ENCODE measurements at regions not wholly inside any gene's neighbourhood (a gene's known extent, or its start where the extent isn't known, plus 50 kb on each side); places are given as distances from the start of the nearest gene placed in this dataset.

DNA sequence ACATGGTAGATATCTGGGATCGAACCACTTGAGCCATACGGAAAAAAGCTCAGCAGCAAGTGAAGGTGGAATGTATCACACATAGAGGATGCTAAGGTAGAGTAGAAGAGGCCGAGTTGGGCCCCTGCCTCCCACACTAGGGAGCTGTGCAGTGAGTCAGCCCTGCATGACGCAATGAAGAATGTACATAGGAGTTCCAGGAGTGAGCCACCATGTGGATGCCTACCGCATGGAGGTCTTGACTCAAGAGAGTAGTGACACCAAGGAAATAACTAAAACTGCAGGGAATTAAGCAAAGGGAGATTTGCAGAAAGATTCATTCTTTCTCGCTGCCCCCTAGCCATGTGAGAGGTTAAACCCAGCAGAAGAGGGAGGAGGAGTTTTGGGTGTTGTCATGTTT lies 389.6 kb upstream of the IGFBP7 start:
- Histone ChIP-seq H3K4me3 (ENCODE audit: low read length) (no peak overlapping the region), H4K5ac (ENCODE audit: low read length) (no peak overlapping the region), H3K27me3 (ENCODE audit: insufficient read depth, low read length, poor library complexity) (no peaks in the 10 kb centered on the region), H2BK120ac (ENCODE audit: low read depth, low read length) (no peak overlapping the region), H2BK15ac (replicated peaks; ENCODE audit: low read depth) (no peak overlapping the region), H2BK5ac (ENCODE audit: low read length) (no peak overlapping the region), H3K79me2 (ENCODE audit: control insufficient read depth, insufficient read depth, low read length) (no peaks in the 10 kb centered on the region), H3K27ac (ENCODE audit: low read depth, low read length) (no peak overlapping the region), H4K8ac (ENCODE audit: low read depth, low read length) (no peak overlapping the region), H3K56ac (ENCODE audit: low read length) (no peak overlapping the region), H3K79me1 (ENCODE audit: low read length) (no peaks in the 10 kb centered on the region), H3K4me2 (ENCODE audit: low read length) (no peak overlapping the region), H3K18ac (ENCODE audit: low read length) (no peak overlapping the region), H3K36me3 (ENCODE audit: control insufficient read depth, insufficient read depth, low read length) (no peaks in the 10 kb centered on the region), H3K4me1 (ENCODE audit: control insufficient read depth, low read depth, low read length) (no peaks in the 10 kb centered on the region), H2AK5ac (ENCODE audit: low read length) (no peak overlapping the region), H3K23ac (ENCODE audit: low read length) (no peak overlapping the region), H3K4ac (ENCODE audit: low read depth, low read length) (no peak overlapping the region), H3K9ac (ENCODE audit: low read length) (no peak overlapping the region)
- WGBS (ENCODE audit: extremely low coverage, insufficient coverage, low lambda C conversion rate): no CpG with 5 or more reads among the region's 6 CpGs
- no peak for DNase-seq

DNA sequence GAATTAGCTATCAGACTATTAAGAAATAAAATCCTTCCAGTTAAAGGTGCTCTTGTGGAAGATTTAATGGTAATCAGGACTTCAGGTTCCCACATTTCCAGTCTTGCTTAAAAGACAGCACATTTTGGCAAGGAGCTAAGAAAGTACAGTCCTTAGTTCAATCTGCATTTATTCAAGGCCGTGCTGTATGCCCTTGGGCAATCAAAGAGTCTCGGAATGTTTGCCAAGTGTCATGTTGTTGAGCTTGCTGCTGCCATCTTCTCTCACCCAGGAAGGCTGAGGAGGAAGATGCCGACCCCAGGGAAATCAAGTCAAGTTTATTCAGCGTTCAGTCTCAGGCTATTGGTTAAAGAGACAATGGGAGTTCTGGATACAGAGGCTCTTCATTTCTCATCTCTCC lies 388.1 kb upstream of the IGFBP7 start:
- Histone ChIP-seq H3K27ac (ENCODE audit: low read depth, low read length) (no peak overlapping the region), H3K27me3 (ENCODE audit: insufficient read depth, low read length, poor library complexity) (no peaks in the 10 kb centered on the region), H3K56ac (ENCODE audit: low read length) (no peak overlapping the region), H3K4me1 (ENCODE audit: control insufficient read depth, low read depth, low read length) (no peaks in the 10 kb centered on the region), H3K4me2 (ENCODE audit: low read length) (no peak overlapping the region), H2BK15ac (replicated peaks; ENCODE audit: low read depth) (no peak overlapping the region), H3K18ac (ENCODE audit: low read length) (no peak overlapping the region), H4K8ac (ENCODE audit: low read depth, low read length) (no peak overlapping the region), H3K23ac (ENCODE audit: low read length) (no peak overlapping the region), H4K5ac (ENCODE audit: low read length) (no peak overlapping the region), H3K79me2 (ENCODE audit: control insufficient read depth, insufficient read depth, low read length) (no peaks in the 10 kb centered on the region), H2BK120ac (ENCODE audit: low read depth, low read length) (no peak overlapping the region), H3K79me1 (ENCODE audit: low read length) (no peaks in the 10 kb centered on the region), H3K4me3 (ENCODE audit: low read length) (no peak overlapping the region), H3K9ac (ENCODE audit: low read length) (no peak overlapping the region), H2BK5ac (ENCODE audit: low read length) (no peak overlapping the region), H3K36me3 (ENCODE audit: control insufficient read depth, insufficient read depth, low read length) (no peaks in the 10 kb centered on the region), H3K4ac (ENCODE audit: low read depth, low read length) (no peak overlapping the region), H2AK5ac (ENCODE audit: low read length) (no peak overlapping the region)
- WGBS (ENCODE audit: extremely low coverage, insufficient coverage, low lambda C conversion rate): no CpG with 5 or more reads among the region's 4 CpGs
- DNase-seq: peak; percentile 16

DNA sequence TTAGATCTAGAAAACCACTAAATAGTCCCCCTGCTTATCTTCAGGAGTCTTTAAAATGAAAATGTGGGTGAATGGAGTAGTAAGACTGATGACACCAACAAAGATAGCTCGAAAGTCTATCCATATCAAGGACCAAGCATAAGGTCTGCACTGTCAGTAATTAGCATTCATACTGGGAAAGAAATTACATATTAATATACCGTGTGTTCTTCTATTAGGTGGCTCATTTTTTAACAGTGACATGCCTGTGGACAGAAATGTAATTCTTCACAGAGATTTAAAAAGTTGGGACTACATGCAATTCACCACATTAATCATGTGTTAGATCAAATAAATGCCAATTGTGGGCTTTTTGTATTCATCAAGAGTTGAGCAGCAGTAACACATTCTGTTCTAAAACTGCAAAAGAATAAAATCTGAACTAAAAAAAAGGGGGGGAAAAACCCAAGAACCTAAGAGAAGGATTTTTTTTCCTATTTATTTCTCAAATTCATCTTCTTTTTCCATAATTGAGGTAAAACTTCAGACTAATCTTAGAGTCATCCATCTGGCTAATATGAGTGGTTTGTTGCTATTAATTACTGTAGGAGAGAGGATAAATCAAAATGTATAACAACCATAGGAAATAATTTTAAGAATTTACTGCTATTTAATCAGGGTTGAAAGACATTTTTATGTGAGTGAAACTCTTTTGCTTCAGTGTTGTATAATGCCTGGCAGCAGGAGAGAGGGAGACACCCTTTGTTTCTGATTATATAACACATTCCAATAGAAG lies 386.7 kb upstream of the IGFBP7 start:
- DNase-seq: no peak
- H3K23ac ChIP-seq (ENCODE audit: low read length): no peak overlapping the region
- no peak overlapping the region for H2BK120ac ChIP-seq (ENCODE audit: low read depth, low read length)
- H3K4me3 ChIP-seq (ENCODE audit: low read length): no peak overlapping the region
- H2BK5ac ChIP-seq (ENCODE audit: low read length): no peak overlapping the region
- H3K4ac ChIP-seq (ENCODE audit: low read depth, low read length): no peak overlapping the region
- no peaks in the 10 kb centered on the region for H3K79me2 ChIP-seq (ENCODE audit: control insufficient read depth, insufficient read depth, low read length)
- no peaks in the 10 kb centered on the region for H3K36me3 ChIP-seq (ENCODE audit: control insufficient read depth, insufficient read depth, low read length)
- no peak overlapping the region for H3K9ac ChIP-seq (ENCODE audit: low read length)
- no peak overlapping the region for H4K8ac ChIP-seq (ENCODE audit: low read depth, low read length)
- no CpG with 5 or more reads among the region's 2 CpGs for WGBS (ENCODE audit: extremely low coverage, insufficient coverage, low lambda C conversion rate)
- no peak overlapping the region for H4K5ac ChIP-seq (ENCODE audit: low read length)
- H3K27ac ChIP-seq (ENCODE audit: low read depth, low read length): no peak overlapping the region
- no peak overlapping the region for H3K4me2 ChIP-seq (ENCODE audit: low read length)
- no peaks in the 10 kb centered on the region for H3K79me1 ChIP-seq (ENCODE audit: low read length)
- no peak overlapping the region for H3K18ac ChIP-seq (ENCODE audit: low read length)
- H3K56ac ChIP-seq (ENCODE audit: low read length): no peak overlapping the region
- no peak overlapping the region for H2BK15ac ChIP-seq (replicated peaks; ENCODE audit: low read depth)
- H2AK5ac ChIP-seq (ENCODE audit: low read length): no peak overlapping the region
- H3K27me3 ChIP-seq (ENCODE audit: insufficient read depth, low read length, poor library complexity): no peaks in the 10 kb centered on the region
- H3K4me1 ChIP-seq (ENCODE audit: control insufficient read depth, low read depth, low read length): no peaks in the 10 kb centered on the region

DNA sequence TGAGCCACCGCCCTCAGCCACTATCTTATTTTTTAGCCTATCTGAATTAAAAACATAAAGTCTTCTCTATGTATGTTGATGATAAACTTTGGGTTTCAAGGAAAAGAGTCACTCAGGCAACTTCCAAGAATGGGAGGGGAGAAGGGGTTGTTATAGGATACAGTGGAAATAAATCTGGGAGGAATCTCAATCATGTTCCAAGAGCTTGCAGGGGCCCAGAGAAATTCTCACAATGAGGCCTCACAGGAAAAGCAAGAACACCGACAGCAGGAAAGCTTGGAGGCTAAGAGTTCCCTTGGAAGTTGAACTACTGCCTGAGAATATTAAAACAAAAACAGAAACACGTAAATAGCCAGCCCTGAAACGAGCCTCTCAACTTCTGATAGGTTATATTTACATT lies 384.6 kb upstream of the IGFBP7 start:
- Histone ChIP-seq H3K4me3 (ENCODE audit: low read length) (no peak overlapping the region), H3K79me2 (ENCODE audit: control insufficient read depth, insufficient read depth, low read length) (no peaks in the 10 kb centered on the region), H3K9ac (ENCODE audit: low read length) (no peak overlapping the region), H3K18ac (ENCODE audit: low read length) (no peak overlapping the region), H4K8ac (ENCODE audit: low read depth, low read length) (no peak overlapping the region), H3K4me1 (ENCODE audit: control insufficient read depth, low read depth, low read length) (no peaks in the 10 kb centered on the region), H3K27me3 (ENCODE audit: insufficient read depth, low read length, poor library complexity) (no peaks in the 10 kb centered on the region), H2BK120ac (ENCODE audit: low read depth, low read length) (no peak overlapping the region), H3K4ac (ENCODE audit: low read depth, low read length) (no peak overlapping the region), H3K36me3 (ENCODE audit: control insufficient read depth, insufficient read depth, low read length) (no peaks in the 10 kb centered on the region), H3K56ac (ENCODE audit: low read length) (no peak overlapping the region), H2AK5ac (ENCODE audit: low read length) (no peak overlapping the region), H2BK5ac (ENCODE audit: low read length) (no peak overlapping the region), H3K4me2 (ENCODE audit: low read length) (no peak overlapping the region), H4K5ac (ENCODE audit: low read length) (no peak overlapping the region), H2BK15ac (replicated peaks; ENCODE audit: low read depth) (no peak overlapping the region), H3K27ac (ENCODE audit: low read depth, low read length) (no peak overlapping the region), H3K23ac (ENCODE audit: low read length) (no peak overlapping the region), H3K79me1 (ENCODE audit: low read length) (no peaks in the 10 kb centered on the region)
- no CpG with 5 or more reads among the region's 4 CpGs for WGBS (ENCODE audit: extremely low coverage, insufficient coverage, low lambda C conversion rate)
- no peak for DNase-seq

DNA sequence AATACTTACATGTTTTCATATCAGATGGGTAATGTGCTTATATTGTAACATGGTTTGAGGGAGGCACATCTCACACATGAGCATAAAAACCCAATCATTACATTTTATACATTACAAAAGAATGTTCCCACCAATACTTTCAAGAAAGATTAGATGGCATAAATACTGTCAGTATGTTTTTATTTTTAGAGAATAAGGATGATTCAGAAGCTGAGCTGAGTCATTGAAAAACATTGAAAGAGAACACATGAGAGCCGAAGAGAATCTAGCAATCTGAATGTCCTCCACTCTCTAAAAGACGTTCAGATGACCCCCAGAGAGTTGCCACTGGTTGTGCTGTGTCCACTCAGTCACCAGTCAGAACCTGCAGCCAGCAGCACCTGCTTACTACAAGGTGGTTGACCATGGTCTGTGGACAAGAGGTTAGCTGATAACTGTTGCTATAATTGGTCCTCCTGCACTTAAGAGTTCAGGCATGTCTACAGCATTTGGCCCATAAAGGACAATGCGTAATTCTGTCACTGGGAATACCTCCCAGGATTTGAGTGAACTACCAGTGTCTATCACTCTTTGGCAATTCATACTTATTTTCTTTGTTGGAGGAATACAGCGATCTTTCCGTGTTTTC lies 382.2 kb upstream of the IGFBP7 start:
- H3K56ac ChIP-seq (ENCODE audit: low read length): no peak overlapping the region
- no peak overlapping the region for H3K23ac ChIP-seq (ENCODE audit: low read length)
- WGBS (ENCODE audit: extremely low coverage, insufficient coverage, low lambda C conversion rate): no CpG with 5 or more reads among the region's 5 CpGs
- H3K4me2 ChIP-seq (ENCODE audit: low read length): no peak overlapping the region
- H3K27me3 ChIP-seq (ENCODE audit: insufficient read depth, low read length, poor library complexity): no peaks in the 10 kb centered on the region
- no peak overlapping the region for H2AK5ac ChIP-seq (ENCODE audit: low read length)
- no peak overlapping the region for H3K4me3 ChIP-seq (ENCODE audit: low read length)
- no peak overlapping the region for H3K27ac ChIP-seq (ENCODE audit: low read depth, low read length)
- H4K8ac ChIP-seq (ENCODE audit: low read depth, low read length): no peak overlapping the region
- no peaks in the 10 kb centered on the region for H3K36me3 ChIP-seq (ENCODE audit: control insufficient read depth, insufficient read depth, low read length)
- H2BK120ac ChIP-seq (ENCODE audit: low read depth, low read length): no peak overlapping the region
- H2BK5ac ChIP-seq (ENCODE audit: low read length): no peak overlapping the region
- no peaks in the 10 kb centered on the region for H3K4me1 ChIP-seq (ENCODE audit: control insufficient read depth, low read depth, low read length)
- H3K79me2 ChIP-seq (ENCODE audit: control insufficient read depth, insufficient read depth, low read length): no peaks in the 10 kb centered on the region
- H2BK15ac ChIP-seq (replicated peaks; ENCODE audit: low read depth): no peak overlapping the region
- no peak overlapping the region for H3K4ac ChIP-seq (ENCODE audit: low read depth, low read length)
- no peak overlapping the region for H3K18ac ChIP-seq (ENCODE audit: low read length)
- H3K79me1 ChIP-seq (ENCODE audit: low read length): no peaks in the 10 kb centered on the region
- H4K5ac ChIP-seq (ENCODE audit: low read length): no peak overlapping the region
- DNase-seq: no peak
- no peak overlapping the region for H3K9ac ChIP-seq (ENCODE audit: low read length)

Measured in mesendoderm (in vitro differentiated cells).